Loucy (cell line): ENCODE measurements at regions not wholly inside any gene's neighbourhood (a gene's known extent, or its start where the extent isn't known, plus 50 kb on each side); places are given as distances from the start of the nearest gene placed in this dataset.

Experiments used
- H2AFZ ChIP-seq: fragments of 200-600 bp; sonication (generic); 2 replicates; pipeline ENCODE4 v1.6.0; 2016; ENCODE audit warnings: antibody characterized with exemption, mild to moderate bottlenecking, low read length, moderate library complexity
- H3F3A ChIP-seq: fragments of 200-600 bp; 2 replicates; pipeline ENCODE4 v1.6.0; 2016; ENCODE audit warnings: antibody characterized with exemption, low read depth, mild to moderate bottlenecking
- H3K27me3 ChIP-seq: fragments of 200-600 bp; sonication (generic); 2 replicates; pipeline ENCODE4 v1.6.1; 2014; ENCODE audit warnings: low read length, mild to moderate bottlenecking; ENCODE audit not compliant: insufficient read depth, poor library complexity, severe bottlenecking
- H3K36me3 ChIP-seq: fragments of 200-600 bp; sonication (generic); 2 replicates; pipeline ENCODE4 v1.6.1; 2016; ENCODE audit warnings: low read length; ENCODE audit not compliant: insufficient read depth
- H3K4me1 ChIP-seq: fragments of 200-600 bp; sonication (generic); 2 replicates; pipeline ENCODE4 v1.5.1; 2014; ENCODE audit warnings: low read length, mild to moderate bottlenecking; ENCODE audit not compliant: insufficient read depth, poor library complexity, severe bottlenecking
- H3K4me2 ChIP-seq: fragments of 200-600 bp; sonication (generic); 2 replicates; pipeline ENCODE4 v1.6.0; 2014; ENCODE audit warnings: antibody characterized with exemption, low read length, low read depth, mild to moderate bottlenecking; ENCODE audit not compliant: poor library complexity, severe bottlenecking
- H3K4me3 ChIP-seq: fragments of 200-600 bp; sonication (generic); 2 replicates; pipeline ENCODE4 v1.5.1; 2014; ENCODE audit warnings: low read length, mild to moderate bottlenecking, mixed read lengths; ENCODE audit not compliant: poor library complexity, severe bottlenecking
- H3K79me2 ChIP-seq: fragments of 200-600 bp; sonication (generic); 2 replicates; pipeline ENCODE4 v1.6.1; 2014; ENCODE audit warnings: low read length; ENCODE audit not compliant: insufficient read depth
- H3K9ac ChIP-seq: fragments of 200-600 bp; sonication (generic); 2 replicates; pipeline ENCODE4 v1.6.0; 2014; ENCODE audit warnings: mild to moderate bottlenecking, low read depth, low read length, moderate library complexity; ENCODE audit not compliant: poor library complexity, severe bottlenecking
- H3K9me2 ChIP-seq: fragments of 200-600 bp; sonication (generic); replicated peaks from 2 replicates; pipeline ENCODE4 v1.6.1; 2016; ENCODE audit warnings: low read depth, low read length, mixed read lengths
- H3K9me3 ChIP-seq: fragments of 200-600 bp; sonication (generic); 2 replicates; pipeline ENCODE4 v1.6.1; 2014; ENCODE audit warnings: mild to moderate bottlenecking, antibody characterized with exemption, low read length, low read depth; ENCODE audit not compliant: insufficient read depth
- H4K20me1 ChIP-seq: fragments of 200-600 bp; sonication (generic); 2 replicates; pipeline ENCODE4 v1.6.0; 2014; ENCODE audit warnings: antibody characterized with exemption, low read length, mild to moderate bottlenecking; ENCODE audit not compliant: insufficient read depth, poor library complexity, severe bottlenecking
- EZH2phosphoT487 ChIP-seq: fragments of 200-600 bp; IDR thresholded peaks from 2 replicates; pipeline ENCODE4 v1.6.1; 2018; ENCODE audit warnings: antibody characterized with exemption, mild to moderate bottlenecking, moderate library complexity, borderline replicate concordance
- TF ChIP-seq, protein P1 (sequence below): fragments of 200-600 bp; sonication (generic); conservative IDR thresholded peaks from 2 replicates; pipeline ENCODE4 v1.5.1; 2014; ENCODE audit warnings: mild to moderate bottlenecking, antibody characterized with exemption, low read length

DNA sequence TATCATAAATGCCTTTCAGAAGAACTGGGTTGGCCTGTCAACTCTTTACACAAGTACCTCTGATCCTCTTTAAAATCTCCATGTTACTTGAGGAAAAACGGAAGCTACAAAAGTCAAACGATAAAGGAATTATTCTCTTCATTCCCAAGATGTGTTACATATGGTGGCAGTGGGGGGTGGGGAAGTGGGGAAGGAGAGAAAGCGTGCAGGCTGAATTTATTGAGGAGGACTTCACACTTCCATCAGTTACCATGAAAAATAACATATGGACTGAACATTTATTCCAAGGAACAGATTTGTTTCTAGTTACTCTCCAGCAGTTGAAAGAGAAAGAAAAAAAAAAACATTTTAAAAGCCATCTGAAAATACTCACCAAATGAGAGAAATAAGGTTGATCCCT lies 474.4 kb upstream of the DCN start:
- Histone ChIP-seq H3K79me2 (no peaks in the 10 kb centered on the region), H4K20me1 (no peaks in the 10 kb centered on the region), H3K4me3 (no peak overlapping the region), H3K9me3 (no peaks in the 10 kb centered on the region), H3K4me2 (no peak overlapping the region), H3K4me1 (no peaks in the 10 kb centered on the region), H3K9me2 (no peaks in the 10 kb centered on the region), H3K9ac (no peak overlapping the region), H3K36me3 (no peaks in the 10 kb centered on the region), H3F3A (no peaks in the 10 kb centered on the region), H3K27me3 (no peaks in the 10 kb centered on the region), H2AFZ (no peak overlapping the region)
- TF ChIP-seq, protein P1, sequence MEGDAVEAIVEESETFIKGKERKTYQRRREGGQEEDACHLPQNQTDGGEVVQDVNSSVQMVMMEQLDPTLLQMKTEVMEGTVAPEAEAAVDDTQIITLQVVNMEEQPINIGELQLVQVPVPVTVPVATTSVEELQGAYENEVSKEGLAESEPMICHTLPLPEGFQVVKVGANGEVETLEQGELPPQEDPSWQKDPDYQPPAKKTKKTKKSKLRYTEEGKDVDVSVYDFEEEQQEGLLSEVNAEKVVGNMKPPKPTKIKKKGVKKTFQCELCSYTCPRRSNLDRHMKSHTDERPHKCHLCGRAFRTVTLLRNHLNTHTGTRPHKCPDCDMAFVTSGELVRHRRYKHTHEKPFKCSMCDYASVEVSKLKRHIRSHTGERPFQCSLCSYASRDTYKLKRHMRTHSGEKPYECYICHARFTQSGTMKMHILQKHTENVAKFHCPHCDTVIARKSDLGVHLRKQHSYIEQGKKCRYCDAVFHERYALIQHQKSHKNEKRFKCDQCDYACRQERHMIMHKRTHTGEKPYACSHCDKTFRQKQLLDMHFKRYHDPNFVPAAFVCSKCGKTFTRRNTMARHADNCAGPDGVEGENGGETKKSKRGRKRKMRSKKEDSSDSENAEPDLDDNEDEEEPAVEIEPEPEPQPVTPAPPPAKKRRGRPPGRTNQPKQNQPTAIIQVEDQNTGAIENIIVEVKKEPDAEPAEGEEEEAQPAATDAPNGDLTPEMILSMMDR, result no peak
- TF ChIP-seq EZH2phosphoT487, result no peak

DNA sequence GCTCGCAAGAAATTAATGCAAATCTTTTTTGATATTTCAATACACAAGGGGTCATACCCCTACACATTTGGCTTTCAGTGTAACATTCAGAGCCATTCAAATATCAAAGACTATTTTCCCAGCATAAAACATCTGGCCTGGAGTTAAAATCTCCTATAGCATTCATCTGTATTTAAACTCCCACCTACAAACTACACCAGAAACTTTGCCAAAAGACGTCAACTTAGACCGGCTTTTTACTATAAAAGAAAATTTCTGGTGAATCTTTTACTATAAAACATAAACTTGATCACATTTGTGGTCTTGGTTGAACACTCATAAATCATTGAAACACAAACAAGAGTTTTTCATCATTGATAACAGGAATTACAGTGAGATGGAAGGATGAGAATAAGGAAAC lies 473.3 kb upstream of the DCN start:
- Histone ChIP-seq H3K4me3 (no peak overlapping the region), H3K4me2 (no peak overlapping the region), H3K79me2 (no peaks in the 10 kb centered on the region), H3K27me3 (no peaks in the 10 kb centered on the region), H3K9me2 (no peaks in the 10 kb centered on the region), H3K9ac (no peak overlapping the region), H3K36me3 (no peaks in the 10 kb centered on the region), H3F3A (no peaks in the 10 kb centered on the region), H3K4me1 (no peaks in the 10 kb centered on the region), H3K9me3 (no peaks in the 10 kb centered on the region), H2AFZ (no peak overlapping the region), H4K20me1 (no peaks in the 10 kb centered on the region)
- TF ChIP-seq, protein P1, result no peak
- no peak for TF ChIP-seq EZH2phosphoT487

DNA sequence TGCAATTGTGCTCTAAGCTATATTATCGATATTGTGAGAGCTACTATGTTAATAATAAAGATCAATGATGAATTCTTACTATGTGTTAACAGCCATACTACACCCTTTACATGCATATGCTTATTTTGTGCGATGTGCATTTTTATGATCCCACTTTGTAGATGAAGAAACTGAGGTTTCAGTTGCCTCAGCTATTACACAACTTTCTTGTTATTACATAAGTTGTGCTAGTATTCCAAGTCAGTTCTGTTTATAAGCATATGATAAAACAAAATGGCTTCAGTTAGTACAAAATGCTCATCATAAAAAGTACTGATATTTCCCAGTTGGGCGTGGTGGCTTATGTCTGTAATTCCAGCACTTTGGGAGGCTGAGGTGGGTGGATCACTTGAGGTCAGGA lies 471.5 kb upstream of the DCN start:
- TF ChIP-seq, protein P1, result no peak
- no peak for TF ChIP-seq EZH2phosphoT487
- no peak overlapping the region for H2AFZ ChIP-seq
- no peaks in the 10 kb centered on the region for H3K79me2 ChIP-seq

More for the DNA sequence above, 471.5 kb upstream of the DCN start:
- H3K4me3 ChIP-seq, result no peak overlapping the region
- no peaks in the 10 kb centered on the region for H3F3A ChIP-seq
- H3K36me3 ChIP-seq, result no peaks in the 10 kb centered on the region
- no peaks in the 10 kb centered on the region for H3K27me3 ChIP-seq
- no peak overlapping the region for H3K9ac ChIP-seq
- H3K4me2 ChIP-seq, result no peak overlapping the region
- no peaks in the 10 kb centered on the region for H3K9me2 ChIP-seq
- H3K9me3 ChIP-seq, result no peaks in the 10 kb centered on the region
- H4K20me1 ChIP-seq, result no peaks in the 10 kb centered on the region
- no peaks in the 10 kb centered on the region for H3K4me1 ChIP-seq
